ENCODE measurements at regions not wholly inside any gene's neighbourhood (a gene's known extent, or its start where the extent isn't known, plus 50 kb on each side); places are given as distances from the start of the nearest gene placed in this dataset.

DNA sequence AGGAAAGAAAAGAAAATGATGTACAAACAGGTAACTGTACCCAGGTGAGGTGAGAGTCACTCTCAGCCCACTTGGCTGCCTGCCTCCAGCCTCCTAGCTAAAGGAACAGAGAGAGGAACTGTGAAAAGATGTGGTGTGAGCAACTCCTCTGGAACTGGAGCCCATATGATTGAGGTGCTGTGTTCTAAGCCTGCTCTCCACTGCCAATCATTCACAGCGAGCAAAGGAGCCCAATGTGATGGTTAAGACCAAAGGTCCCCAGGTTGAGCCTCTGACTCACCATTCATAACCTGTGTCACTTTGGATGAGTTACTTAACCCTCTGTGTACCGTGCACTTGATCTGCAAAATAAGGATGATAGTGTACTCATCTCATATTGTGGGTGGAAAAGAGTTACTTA lies 868.1 kb upstream of the AUTS2 start:
- TF ChIP-seq CTCF (IDR thresholded peaks at IDR 0.05) = no peak
- no peak for TF ChIP-seq POLR2AphosphoS5 (IDR thresholded peaks at IDR 0.05)
- no peak for TF ChIP-seq POLR2A (IDR thresholded peaks at IDR 0.05)
- TF ChIP-seq EP300 (IDR thresholded peaks at IDR 0.05) = no peak

Data from gastroesophageal sphincter (tissue), 3 donors.